HFFc6 (cell line): ENCODE measurements at regions not wholly inside any gene's neighbourhood (a gene's known extent, or its start where the extent isn't known, plus 50 kb on each side); places are given as distances from the start of the nearest gene placed in this dataset.
"Not testable (repeated sequence)": the region's sequence is repeated elsewhere in the genome, so short reads cannot be mapped to it uniquely, and the experiment has no call there.

ENCODE experiments used
- DNase-seq: peaks from one replicate; pipeline ENCODE4 v3.0.0-alpha.2; 2018
- H3K27ac Mint-ChIP-seq: 2 replicates; pipeline ENCODE4 v1.8.0; 2020; ENCODE audit warnings: mild to moderate bottlenecking, mixed read lengths
- H3K27me3 Mint-ChIP-seq: 2 replicates; pipeline ENCODE4 v1.8.0; 2021; ENCODE audit warnings: mild to moderate bottlenecking, moderate library complexity, mixed read lengths; ENCODE audit not compliant: insufficient read depth
- H3K36me3 Mint-ChIP-seq: 2 replicates; pipeline ENCODE4 v1.8.0; 2021; ENCODE audit warnings: low read depth, mixed read lengths
- H3K4me1 Mint-ChIP-seq: 2 replicates; pipeline ENCODE4 v1.8.0; 2020; ENCODE audit warnings: low read depth, mixed read lengths
- H3K4me3 Mint-ChIP-seq: 2 replicates; pipeline ENCODE4 v1.8.0; 2020; ENCODE audit warnings: mild to moderate bottlenecking, moderate library complexity, mixed read lengths
- H3K9me3 Mint-ChIP-seq: 2 replicates; pipeline ENCODE4 v1.8.0; 2020; ENCODE audit warnings: mild to moderate bottlenecking, mixed read lengths
- TF ChIP-seq, protein P1 (sequence below): fragments of 200-600 bp; sonication (generic); IDR thresholded peaks from 2 replicates; pipeline ENCODE4 v1.5.0; 2021; ENCODE audit warnings: antibody characterized with exemption, mild to moderate bottlenecking

DNA sequence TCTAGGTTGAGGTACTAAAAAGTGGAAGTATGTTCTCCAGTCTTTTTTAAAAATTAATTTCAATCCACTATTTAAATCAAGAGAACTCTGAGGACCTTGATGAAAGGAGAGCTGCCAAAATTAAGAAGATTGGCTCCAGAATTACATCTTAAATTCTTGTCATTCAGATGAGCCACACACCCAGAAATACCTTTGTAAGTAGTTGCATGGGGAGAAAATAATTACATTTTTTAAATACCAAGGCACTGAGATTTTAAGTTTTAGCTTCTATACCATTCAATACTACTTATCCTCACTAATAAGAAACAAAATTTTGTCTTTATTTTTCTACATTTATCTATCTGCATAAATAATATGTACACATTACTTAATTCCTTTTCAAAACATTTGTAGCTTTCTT, 1132.8 kb downstream of the OTOL1 start:
- no peak overlapping the region for H3K27ac Mint-ChIP-seq
- TF ChIP-seq, protein P1, sequence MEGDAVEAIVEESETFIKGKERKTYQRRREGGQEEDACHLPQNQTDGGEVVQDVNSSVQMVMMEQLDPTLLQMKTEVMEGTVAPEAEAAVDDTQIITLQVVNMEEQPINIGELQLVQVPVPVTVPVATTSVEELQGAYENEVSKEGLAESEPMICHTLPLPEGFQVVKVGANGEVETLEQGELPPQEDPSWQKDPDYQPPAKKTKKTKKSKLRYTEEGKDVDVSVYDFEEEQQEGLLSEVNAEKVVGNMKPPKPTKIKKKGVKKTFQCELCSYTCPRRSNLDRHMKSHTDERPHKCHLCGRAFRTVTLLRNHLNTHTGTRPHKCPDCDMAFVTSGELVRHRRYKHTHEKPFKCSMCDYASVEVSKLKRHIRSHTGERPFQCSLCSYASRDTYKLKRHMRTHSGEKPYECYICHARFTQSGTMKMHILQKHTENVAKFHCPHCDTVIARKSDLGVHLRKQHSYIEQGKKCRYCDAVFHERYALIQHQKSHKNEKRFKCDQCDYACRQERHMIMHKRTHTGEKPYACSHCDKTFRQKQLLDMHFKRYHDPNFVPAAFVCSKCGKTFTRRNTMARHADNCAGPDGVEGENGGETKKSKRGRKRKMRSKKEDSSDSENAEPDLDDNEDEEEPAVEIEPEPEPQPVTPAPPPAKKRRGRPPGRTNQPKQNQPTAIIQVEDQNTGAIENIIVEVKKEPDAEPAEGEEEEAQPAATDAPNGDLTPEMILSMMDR = no peak
- peaks cover 18% of the 10 kb centered on the region for H3K4me1 Mint-ChIP-seq
- no peak overlapping the region for H3K4me3 Mint-ChIP-seq
- DNase-seq = no peak
- no peaks in the 10 kb centered on the region for H3K36me3 Mint-ChIP-seq
- no peaks in the 10 kb centered on the region for H3K27me3 Mint-ChIP-seq
- H3K9me3 Mint-ChIP-seq = no peaks in the 10 kb centered on the region

DNA sequence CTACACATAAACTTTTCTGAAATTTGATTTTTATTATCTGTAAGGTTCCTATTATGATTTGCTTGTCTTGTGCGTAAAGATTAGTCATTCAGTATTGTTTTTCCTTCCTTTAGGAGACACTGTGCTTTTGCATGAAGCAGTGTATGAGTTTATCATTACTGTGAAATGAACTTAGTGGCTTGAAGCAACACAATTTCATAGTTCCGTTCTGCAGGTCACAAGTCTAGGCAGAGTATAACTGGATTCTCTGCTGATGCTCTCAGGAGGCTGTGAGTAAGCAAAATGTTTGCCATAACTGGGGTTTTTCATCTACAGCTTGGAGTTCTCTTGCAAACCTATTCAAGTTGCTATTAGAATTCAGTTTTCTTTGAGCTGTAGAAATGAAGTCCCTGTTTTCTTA, 1136.1 kb downstream of the OTOL1 start:
- Mint-ChIP-seq H3K4me3 (no peak overlapping the region), H3K27me3 (no peaks in the 10 kb centered on the region), H3K36me3 (no peaks in the 10 kb centered on the region; the same call in 1 of the 2 replicates), H3K27ac (no peak overlapping the region), H3K9me3 (peaks cover 7% of the 10 kb centered on the region; the same call in 1 of the 2 replicates), H3K4me1 (peaks cover 18% of the 10 kb centered on the region)
- TF ChIP-seq, protein P1 = no peak
- no peak for DNase-seq

DNA sequence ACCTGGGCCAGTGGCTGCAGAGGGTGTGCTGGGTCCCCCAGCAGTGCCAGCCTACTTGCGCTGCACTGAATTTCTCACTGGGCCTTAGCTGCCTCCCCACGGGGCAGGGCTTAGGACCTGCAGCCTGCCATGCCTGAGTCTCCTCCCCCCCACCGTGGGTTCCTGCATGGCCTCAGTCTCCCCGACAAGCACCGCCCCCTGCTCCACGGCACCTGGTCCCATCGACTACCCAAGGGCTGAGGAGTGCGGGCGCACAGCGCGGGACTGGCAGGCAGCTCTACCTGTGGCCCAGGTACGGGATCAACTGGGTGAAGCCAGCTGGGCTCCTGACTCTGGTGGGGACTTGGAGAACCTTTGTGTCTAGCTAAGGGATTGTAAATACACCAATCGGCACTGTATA, 1143.6 kb downstream of the OTOL1 start:
- Mint-ChIP-seq H3K9me3 (peaks cover 12% of the 10 kb centered on the region; the same call in 1 of the 2 replicates), H3K4me1 (peaks cover 18% of the 10 kb centered on the region)
- not testable (repeated sequence) for H3K36me3 Mint-ChIP-seq, DNase-seq, H3K27ac Mint-ChIP-seq, H3K4me3 Mint-ChIP-seq, H3K27me3 Mint-ChIP-seq

DNA sequence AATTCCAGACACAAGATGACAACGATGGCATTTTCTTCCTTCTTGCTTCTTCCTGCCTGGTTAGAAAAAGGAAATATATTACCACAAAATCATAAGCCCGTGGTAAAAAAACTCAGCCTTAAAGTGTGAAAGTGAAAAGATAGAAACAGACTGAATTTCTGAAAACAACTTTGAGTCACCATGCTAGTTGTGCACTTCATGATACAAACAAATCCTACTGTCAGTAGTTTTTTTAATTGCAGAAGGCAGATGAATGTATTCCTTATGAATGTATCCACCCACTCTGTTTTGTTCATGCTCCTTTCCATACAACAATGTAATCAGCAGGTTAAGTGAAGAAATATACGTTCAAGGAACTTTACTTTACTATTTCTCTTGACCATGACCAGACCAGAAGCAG, 1144.7 kb downstream of the OTOL1 start:
- Mint-ChIP-seq H3K4me3 (no peak overlapping the region), H3K27me3 (no peaks in the 10 kb centered on the region), H3K4me1 (peaks cover 18% of the 10 kb centered on the region), H3K27ac (no peak overlapping the region), H3K36me3 (no peaks in the 10 kb centered on the region; the same call in 1 of the 2 replicates), H3K9me3 (peaks cover 12% of the 10 kb centered on the region; the same call in 1 of the 2 replicates)
- TF ChIP-seq, protein P1 = no peak
- DNase-seq = no peak

DNA sequence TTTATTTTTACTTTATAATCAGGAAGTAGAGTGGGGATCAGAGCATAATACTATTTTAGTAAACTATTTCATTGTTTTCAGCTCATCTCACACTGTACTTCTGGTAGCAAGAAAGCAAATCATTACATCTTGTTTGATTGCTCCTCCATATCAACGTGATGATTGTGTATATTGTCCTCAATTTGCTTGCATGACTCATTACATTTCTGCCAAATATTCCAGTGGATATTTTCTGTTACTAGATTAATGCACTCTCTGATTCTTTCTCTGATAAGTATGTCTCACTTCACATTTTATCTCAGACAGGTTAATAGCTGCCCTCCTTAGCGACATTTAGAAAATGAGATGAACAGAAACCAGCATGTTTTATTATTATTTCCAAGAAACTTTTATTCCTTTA, 1145.3 kb downstream of the OTOL1 start:
- H3K27ac Mint-ChIP-seq = no peak overlapping the region
- peaks cover 18% of the 10 kb centered on the region for H3K9me3 Mint-ChIP-seq
- TF ChIP-seq, protein P1 = no peak
- no peak overlapping the region for H3K4me3 Mint-ChIP-seq
- no peaks in the 10 kb centered on the region for H3K27me3 Mint-ChIP-seq
- peaks cover 6% of the 10 kb centered on the region for H3K36me3 Mint-ChIP-seq
- peak; percentile 15 for DNase-seq
- peaks cover 18% of the 10 kb centered on the region for H3K4me1 Mint-ChIP-seq

DNA sequence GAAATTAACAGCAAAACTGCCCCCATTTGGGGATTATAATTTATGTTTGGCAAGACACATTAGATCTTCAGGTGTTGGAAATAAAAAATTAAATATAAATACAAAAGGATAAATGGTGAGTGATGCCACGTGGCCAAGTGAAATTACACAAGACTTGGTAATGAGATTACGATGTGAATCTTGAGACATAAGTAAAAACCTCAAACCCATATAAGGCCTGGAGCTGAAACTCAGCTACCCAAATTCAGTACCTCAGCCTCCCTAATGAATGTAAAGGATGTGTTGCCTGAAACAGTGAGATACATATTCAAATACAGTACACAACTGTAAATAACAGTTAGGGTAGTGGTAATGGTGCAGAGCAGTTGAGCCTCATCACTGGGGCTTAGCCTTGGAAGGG, 1146.6 kb downstream of the OTOL1 start:
- peaks cover 20% of the 10 kb centered on the region for H3K9me3 Mint-ChIP-seq
- no peak overlapping the region for H3K4me3 Mint-ChIP-seq
- no peak overlapping the region for H3K27ac Mint-ChIP-seq
- no peaks in the 10 kb centered on the region for H3K27me3 Mint-ChIP-seq
- TF ChIP-seq, protein P1 = no peak
- peaks cover 19% of the 10 kb centered on the region for H3K36me3 Mint-ChIP-seq
- H3K4me1 Mint-ChIP-seq = peaks cover 18% of the 10 kb centered on the region
- DNase-seq = no peak
